ENCODE measurements at regions not wholly inside any gene's neighbourhood (a gene's known extent, or its start where the extent isn't known, plus 50 kb on each side); places are given as distances from the start of the nearest gene placed in this dataset.

DNA sequence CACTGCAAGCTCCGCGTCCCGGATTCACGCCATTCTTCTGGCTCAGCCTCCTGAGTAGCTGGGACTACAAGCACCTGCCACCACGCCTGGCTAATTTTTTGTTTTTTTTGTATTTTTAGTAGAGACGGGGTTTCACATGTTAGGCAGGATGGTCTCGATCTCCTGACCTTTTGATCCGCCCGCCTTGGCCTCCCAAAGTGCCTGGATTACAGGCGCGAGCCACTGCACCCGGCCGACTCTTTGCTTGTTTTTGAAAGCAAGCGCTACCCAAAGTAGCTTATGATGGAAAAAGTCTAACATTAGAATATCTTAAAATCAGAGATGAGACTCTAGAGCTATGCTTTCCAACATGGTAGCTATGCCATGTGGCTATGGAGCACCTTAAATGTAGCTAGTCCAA, 585.5 kb upstream of the ITGA1 start:
- H3K27me3 Mint-ChIP-seq: no peaks in the 10 kb centered on the region
- TF ChIP-seq, protein P1, sequence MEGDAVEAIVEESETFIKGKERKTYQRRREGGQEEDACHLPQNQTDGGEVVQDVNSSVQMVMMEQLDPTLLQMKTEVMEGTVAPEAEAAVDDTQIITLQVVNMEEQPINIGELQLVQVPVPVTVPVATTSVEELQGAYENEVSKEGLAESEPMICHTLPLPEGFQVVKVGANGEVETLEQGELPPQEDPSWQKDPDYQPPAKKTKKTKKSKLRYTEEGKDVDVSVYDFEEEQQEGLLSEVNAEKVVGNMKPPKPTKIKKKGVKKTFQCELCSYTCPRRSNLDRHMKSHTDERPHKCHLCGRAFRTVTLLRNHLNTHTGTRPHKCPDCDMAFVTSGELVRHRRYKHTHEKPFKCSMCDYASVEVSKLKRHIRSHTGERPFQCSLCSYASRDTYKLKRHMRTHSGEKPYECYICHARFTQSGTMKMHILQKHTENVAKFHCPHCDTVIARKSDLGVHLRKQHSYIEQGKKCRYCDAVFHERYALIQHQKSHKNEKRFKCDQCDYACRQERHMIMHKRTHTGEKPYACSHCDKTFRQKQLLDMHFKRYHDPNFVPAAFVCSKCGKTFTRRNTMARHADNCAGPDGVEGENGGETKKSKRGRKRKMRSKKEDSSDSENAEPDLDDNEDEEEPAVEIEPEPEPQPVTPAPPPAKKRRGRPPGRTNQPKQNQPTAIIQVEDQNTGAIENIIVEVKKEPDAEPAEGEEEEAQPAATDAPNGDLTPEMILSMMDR (IDR thresholded peaks at IDR 0.05): no peak
- H3K27ac Mint-ChIP-seq: no peak overlapping the region
- ChIA-PET CTCF (no interaction called here), POLR2A (no interaction called here)
- no peak for ATAC-seq (ENCODE audit: low read depth)
- DNase-seq: no peak
- no peaks in the 10 kb centered on the region for H3K4me1 Mint-ChIP-seq
- no peaks in the 10 kb centered on the region for H3K36me3 Mint-ChIP-seq (ENCODE audit: low read depth)
- no peaks in the 10 kb centered on the region for H3K9me3 Mint-ChIP-seq
- intact Hi-C loops (cut with micrococcal nuclease): no loop called here
- H3K4me3 Mint-ChIP-seq: no peak overlapping the region

DNA sequence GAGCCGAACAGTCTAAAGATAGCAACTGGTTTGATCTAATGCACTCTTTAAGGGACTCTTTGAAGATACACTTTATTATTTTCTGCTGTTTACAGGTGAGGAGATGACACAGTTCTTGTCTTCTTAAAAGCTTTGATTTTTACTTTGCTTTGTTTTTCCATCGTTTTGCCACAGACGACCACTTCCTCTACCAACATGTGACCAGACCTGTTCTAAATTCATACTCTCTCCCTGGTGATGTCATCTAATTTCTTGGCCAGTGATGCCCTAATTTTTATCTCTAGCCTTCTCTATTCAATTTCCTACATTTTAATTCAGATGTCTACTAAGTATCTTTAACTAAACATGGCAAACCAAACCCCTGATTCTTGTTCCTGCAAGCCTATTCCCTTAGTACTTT, 583.4 kb upstream of the ITGA1 start:
- TF ChIP-seq, protein P1 (IDR thresholded peaks at IDR 0.05): no peak

More for the DNA sequence above, 583.4 kb upstream of the ITGA1 start:
- POLR2A ChIA-PET: no interaction called here
- H3K9me3 Mint-ChIP-seq: no peaks in the 10 kb centered on the region
- no peak overlapping the region for H3K27ac Mint-ChIP-seq
- H3K27me3 Mint-ChIP-seq: no peaks in the 10 kb centered on the region
- CTCF ChIA-PET: no interaction called here
- ATAC-seq (ENCODE audit: low read depth): no peak
- no peak for DNase-seq
- H3K36me3 Mint-ChIP-seq (ENCODE audit: low read depth): no peaks in the 10 kb centered on the region
- H3K4me1 Mint-ChIP-seq: no peaks in the 10 kb centered on the region
- intact Hi-C loops (cut with micrococcal nuclease): no loop called here
- H3K4me3 Mint-ChIP-seq: no peak overlapping the region
